Activated T-cell treated with anti-CD3 and anti-CD28 coated beads, Interleukin-2, amount 50 U/mL, for 1 hour (primary cell): ENCODE measurements at regions not wholly inside any gene's neighbourhood (a gene's known extent, or its start where the extent isn't known, plus 50 kb on each side); places are given as distances from the start of the nearest gene placed in this dataset.

Source experiments
- DNase-seq: peaks from one replicate; pipeline ENCODE4 v3.0.0-alpha.2; 2020

GRCh38 chr2:173829727-173830126 is 135.4 kb downstream of the SP3 start:
- DNase-seq = no peak

DNA sequence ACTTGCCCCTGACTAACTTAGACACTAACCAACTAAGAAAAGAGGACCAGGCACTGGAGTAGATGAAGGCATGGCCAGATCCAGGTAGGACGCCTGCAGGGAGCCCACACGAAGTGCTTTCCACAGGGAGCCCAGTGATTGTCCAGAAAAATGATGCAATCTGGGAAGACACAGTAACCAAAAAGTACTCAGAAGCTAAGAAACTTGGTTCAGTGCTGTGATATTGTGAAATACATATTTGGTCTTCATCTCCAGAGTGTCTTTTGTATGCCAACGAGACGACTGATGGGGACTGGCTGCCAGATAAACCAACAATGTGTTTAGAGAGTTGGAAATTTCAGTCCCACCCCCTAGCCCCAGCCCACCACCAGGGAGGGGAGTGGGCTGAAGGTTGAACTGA is 135.0 kb downstream of the SP3 start:
- DNase-seq = no peak

DNA sequence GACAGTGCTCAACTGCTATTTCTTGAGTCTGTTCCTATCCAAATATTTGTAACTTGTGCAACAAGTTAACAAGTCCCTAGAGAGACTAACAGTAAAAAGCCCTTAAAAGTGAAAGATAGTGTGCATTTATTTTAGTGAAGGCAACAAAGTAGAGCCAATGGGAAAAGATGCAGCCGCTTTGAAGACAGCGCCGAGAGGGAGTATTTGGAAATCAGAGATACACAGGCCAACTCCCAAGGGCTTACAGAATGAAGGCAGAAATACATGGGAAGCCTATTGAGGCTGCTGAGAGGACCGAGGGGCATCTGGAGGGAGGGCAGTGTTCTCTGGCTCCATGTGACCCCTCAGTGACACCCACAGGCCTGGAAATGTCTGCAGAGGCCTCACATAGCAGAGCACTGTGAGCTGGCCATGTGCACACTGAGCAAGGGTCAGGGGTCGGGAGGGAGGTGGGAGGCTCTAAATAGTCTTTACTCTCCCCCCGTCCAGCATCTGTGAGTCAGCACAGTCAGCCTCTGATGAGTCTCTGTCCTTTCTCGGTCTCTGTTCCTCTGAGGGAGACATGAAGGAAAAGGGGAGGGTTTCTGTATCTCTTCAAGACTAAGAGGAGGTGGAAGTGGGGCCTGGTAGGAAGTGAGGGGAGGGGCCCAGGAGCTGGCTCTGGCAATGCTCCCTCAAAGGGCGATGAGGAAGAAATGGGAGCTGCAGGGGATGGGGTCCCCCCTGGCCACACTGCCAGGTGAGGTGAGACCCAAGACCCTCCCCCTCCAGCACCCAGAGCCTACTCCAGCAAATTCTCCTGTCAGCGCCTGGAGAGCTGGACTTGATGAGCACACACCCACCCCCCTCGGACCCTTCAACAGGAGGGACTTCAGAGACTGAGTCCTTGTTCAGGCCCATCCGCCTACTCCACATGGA is 133.6 kb downstream of the SP3 start:
- no peak for DNase-seq

GRCh38 chr2:173834141-173834540 is 131.0 kb downstream of the SP3 start:
- no peak for DNase-seq

GRCh38 chr2:173835726-173836125 is 129.4 kb downstream of the SP3 start:
- DNase-seq = no peak

GRCh38 chr2:173841110-173841509 is 124.1 kb downstream of the SP3 start:
- no peak for DNase-seq

DNA sequence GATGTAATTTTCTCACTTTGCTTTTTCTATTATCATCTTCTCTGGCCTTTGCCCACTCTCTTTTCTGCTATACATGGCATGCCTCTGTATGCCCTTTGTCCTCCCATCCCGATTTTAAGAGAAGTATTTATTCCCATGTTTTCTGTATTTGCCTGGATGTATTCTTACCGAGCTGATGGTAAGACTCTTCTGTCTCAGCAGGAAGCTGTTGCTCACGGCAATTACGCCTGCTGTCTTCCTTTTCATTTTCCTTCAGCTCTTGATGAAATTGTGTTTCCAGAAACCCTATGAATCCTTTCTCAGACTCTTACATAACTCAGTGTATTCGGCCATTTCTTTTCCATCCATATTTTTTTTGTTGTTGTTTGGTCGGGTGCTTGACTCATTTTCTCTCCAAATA is 121.6 kb downstream of the SP3 start:
- no peak for DNase-seq

- DNase-seq = no peak
Measured at GRCh38 chr2:173851141-173851641, 114.0 kb downstream of the SP3 start.

GRCh38 chr2:173854141-173854540 is 111.0 kb downstream of the SP3 start:
- no peak for DNase-seq

DNA sequence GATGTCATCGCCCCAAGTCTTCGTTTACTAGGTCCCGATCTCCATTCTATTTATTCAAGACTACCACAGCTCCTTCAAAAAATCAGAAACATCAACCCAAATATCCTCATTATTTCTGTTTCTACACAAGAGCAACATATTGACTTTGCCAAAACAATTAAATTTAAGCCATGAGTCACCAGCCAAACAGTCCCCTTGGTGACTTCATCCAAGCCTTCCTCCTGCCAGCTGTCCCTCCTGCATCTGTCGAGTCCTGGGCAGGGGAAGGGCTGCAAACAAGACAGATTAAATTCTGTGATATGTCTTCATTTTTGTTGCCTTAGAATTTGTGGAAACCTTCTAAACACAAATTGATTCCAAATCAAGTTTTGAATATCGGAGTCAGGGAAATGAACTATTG is 110.3 kb downstream of the SP3 start:
- no peak for DNase-seq

GRCh38 chr2:173855661-173856060 is 109.5 kb downstream of the SP3 start:
- DNase-seq = no peak
